ENCODE measurements at regions not wholly inside any gene's neighbourhood (a gene's known extent, or its start where the extent isn't known, plus 50 kb on each side); places are given as distances from the start of the nearest gene placed in this dataset.
A peak's percentile ranks its signal among the peaks of the same experiment; 100 is the strongest.

DNA sequence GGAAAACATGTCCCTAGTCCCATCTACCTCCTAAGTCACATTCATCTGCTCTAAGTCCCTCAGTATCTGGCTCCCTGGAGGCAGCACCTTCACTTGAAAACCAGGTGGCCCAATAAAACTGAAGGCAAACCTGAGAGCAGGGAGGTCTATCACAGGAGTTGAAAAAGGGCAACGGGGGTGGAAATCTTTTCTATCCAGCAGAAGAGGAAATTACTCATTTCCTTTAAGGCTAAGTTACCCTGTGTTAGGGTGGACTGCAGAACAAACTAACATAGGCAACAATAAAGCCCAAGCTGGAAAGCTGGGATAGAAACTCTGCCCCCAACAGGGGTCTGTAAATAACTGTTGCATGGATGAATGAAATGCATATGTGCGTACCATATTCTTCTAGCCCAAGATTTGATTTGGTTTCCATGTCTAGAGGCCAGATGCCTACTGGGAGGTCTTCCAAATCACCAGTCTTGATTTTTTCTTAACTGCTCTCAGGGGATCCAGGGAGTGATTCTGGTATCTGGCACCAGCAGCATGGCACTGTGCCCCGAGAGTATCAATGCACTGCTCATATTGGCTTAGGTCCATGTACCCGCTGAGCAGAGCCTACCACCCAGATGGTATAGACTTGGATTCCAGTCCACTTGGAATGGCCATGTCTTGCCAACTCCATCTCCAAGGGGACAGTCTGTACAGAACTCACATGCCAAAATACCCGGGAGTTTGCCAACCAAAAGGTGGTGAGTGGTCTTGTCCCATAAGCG lies 350.0 kb upstream of the NCAM1 start:
- Histone ChIP-seq H3K4me2 (replicated peaks; ENCODE audit: extremely low read depth, low read length, poor library complexity, severe bottlenecking) (peak overlapping the region; percentile 64), H3K36me3 (replicated peaks in 1 of 2; ENCODE audit: control insufficient read depth in 1 of 2, insufficient read depth in 2 of 2, low read length in 2 of 2) (no peaks in the 10 kb centered on the region), H3K4me1 (ENCODE audit: control insufficient read depth in 1 of 2, insufficient read depth in 2 of 2, low read length in 2 of 2) (peaks cover 57 to 68% of the 10 kb centered on the region in 2 donors), H3K27ac (ENCODE audit: low read depth in 1 of 2, low read length in 2 of 2) (peak overlapping the region in 1 of 2 donors; percentile 71), H3K9me3 (replicated peaks in 1 of 2; ENCODE audit: control insufficient read depth in 1 of 2, insufficient read depth in 1 of 2, low read length in 2 of 2) (no peaks in the 10 kb centered on the region), H2AFZ (ENCODE audit: insufficient read depth, low read depth, low read length, poor library complexity, severe bottlenecking) (peak overlapping the region; percentile 15), H3K27me3 (ENCODE audit: control insufficient read depth in 2 of 2, insufficient read depth in 2 of 2, low read length in 2 of 2) (no peaks in the 10 kb centered on the region), H4K20me1 (ENCODE audit: insufficient read depth, low read length) (no peaks in the 10 kb centered on the region), H3K79me2 (ENCODE audit: insufficient read depth, low read length) (no peaks in the 10 kb centered on the region), H3K9ac (ENCODE audit: insufficient read depth, low read length, poor library complexity, severe bottlenecking) (no peak overlapping the region), H3K4me3 (replicated peaks in 1 of 3; ENCODE audit: low read depth in 2 of 3, low read length in 3 of 3) (peak overlapping the region in 1 of 3 experiments; percentile 56)
- TF ChIP-seq, protein P1, sequence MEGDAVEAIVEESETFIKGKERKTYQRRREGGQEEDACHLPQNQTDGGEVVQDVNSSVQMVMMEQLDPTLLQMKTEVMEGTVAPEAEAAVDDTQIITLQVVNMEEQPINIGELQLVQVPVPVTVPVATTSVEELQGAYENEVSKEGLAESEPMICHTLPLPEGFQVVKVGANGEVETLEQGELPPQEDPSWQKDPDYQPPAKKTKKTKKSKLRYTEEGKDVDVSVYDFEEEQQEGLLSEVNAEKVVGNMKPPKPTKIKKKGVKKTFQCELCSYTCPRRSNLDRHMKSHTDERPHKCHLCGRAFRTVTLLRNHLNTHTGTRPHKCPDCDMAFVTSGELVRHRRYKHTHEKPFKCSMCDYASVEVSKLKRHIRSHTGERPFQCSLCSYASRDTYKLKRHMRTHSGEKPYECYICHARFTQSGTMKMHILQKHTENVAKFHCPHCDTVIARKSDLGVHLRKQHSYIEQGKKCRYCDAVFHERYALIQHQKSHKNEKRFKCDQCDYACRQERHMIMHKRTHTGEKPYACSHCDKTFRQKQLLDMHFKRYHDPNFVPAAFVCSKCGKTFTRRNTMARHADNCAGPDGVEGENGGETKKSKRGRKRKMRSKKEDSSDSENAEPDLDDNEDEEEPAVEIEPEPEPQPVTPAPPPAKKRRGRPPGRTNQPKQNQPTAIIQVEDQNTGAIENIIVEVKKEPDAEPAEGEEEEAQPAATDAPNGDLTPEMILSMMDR (IDR thresholded peaks at IDR 0.05), result no peak
- Mint-ChIP-seq H3K9me3 (peaks cover 0 to 2% (median 0%) of the 10 kb centered on the region in 7 donors), H3K4me3 (peak overlapping the region in 1 of 2 donors; percentile 54), H3K36me3 (peaks cover 5 to 18% of the 10 kb centered on the region in 2 donors), H3K4me1 (peaks cover 57% of the 10 kb centered on the region), H3K27me3 (ENCODE audit: low read depth in 3 of 3) (peaks cover 8 to 14% (median 13%) of the 10 kb centered on the region in 3 donors), H3K27ac (peak overlapping the region in 5 of 7 donors; percentile 15 to 81 (median 64))
- intact Hi-C loops (cut with micrococcal nuclease), result no loop called here
- 100% methylated on average over 4 of the region's 6 CpGs for WGBS (ENCODE audit: insufficient coverage)
- DNase-seq, result peak in 2 of 3 donors; percentile 21 to 34

DNA sequence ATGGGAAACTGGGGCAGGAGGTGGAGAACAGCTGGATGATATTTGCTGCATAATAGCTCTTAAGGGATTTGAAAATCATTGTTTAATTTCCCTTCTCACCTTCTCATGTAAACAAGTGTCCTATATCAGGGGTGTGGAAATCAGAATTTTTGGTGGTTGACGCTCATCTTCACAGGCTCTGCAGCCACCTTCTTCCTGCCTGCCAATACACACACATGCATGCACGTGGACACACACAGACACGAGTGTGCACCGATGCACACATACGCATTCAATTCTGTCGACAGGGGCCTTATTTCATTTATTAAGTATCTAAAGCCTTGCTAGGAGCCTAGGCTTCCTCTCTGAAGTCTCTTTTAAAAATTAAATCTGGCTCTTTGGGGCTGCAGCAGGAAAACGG lies 349.4 kb upstream of the NCAM1 start:
- H3K36me3 Mint-ChIP-seq, result peaks cover 5 to 18% of the 10 kb centered on the region in 2 donors
- H3K9me3 Mint-ChIP-seq, result peaks cover 0 to 2% (median 0%) of the 10 kb centered on the region in 7 donors
- H4K20me1 ChIP-seq (ENCODE audit: insufficient read depth, low read length), result no peaks in the 10 kb centered on the region
- no peaks in the 10 kb centered on the region for H3K36me3 ChIP-seq (replicated peaks in 1 of 2; ENCODE audit: control insufficient read depth in 1 of 2, insufficient read depth in 2 of 2, low read length in 2 of 2)
- H3K79me2 ChIP-seq (ENCODE audit: insufficient read depth, low read length), result no peaks in the 10 kb centered on the region
- peak overlapping the region in 1 of 7 donors; percentile 64 for H3K27ac Mint-ChIP-seq
- H3K27me3 ChIP-seq (ENCODE audit: control insufficient read depth in 2 of 2, insufficient read depth in 2 of 2, low read length in 2 of 2), result no peaks in the 10 kb centered on the region
- peak overlapping the region in 1 of 3 experiments; percentile 56 for H3K4me3 ChIP-seq (replicated peaks in 1 of 3; ENCODE audit: low read depth in 2 of 3, low read length in 3 of 3)
- peaks cover 63% of the 10 kb centered on the region for H3K4me1 Mint-ChIP-seq
- no peak for DNase-seq
- no peaks in the 10 kb centered on the region for H3K9me3 ChIP-seq (replicated peaks in 1 of 2; ENCODE audit: control insufficient read depth in 1 of 2, insufficient read depth in 1 of 2, low read length in 2 of 2)
- no peak overlapping the region for H3K9ac ChIP-seq (ENCODE audit: insufficient read depth, low read length, poor library complexity, severe bottlenecking)
- H3K27me3 Mint-ChIP-seq (ENCODE audit: low read depth in 3 of 3), result peaks cover 5 to 8% (median 7%) of the 10 kb centered on the region in 3 donors
- H3K4me1 ChIP-seq (ENCODE audit: control insufficient read depth in 1 of 2, insufficient read depth in 2 of 2, low read length in 2 of 2), result peaks cover 63 to 74% of the 10 kb centered on the region in 2 donors
- intact Hi-C loops (cut with micrococcal nuclease), result no loop called here
- peak overlapping the region in 1 of 2 donors; percentile 71 for H3K27ac ChIP-seq (ENCODE audit: low read depth in 1 of 2, low read length in 2 of 2)
- TF ChIP-seq, protein P1 (IDR thresholded peaks at IDR 0.05), result no peak
- WGBS (ENCODE audit: insufficient coverage), result 94% methylated on average over 6 of the region's 7 CpGs
- H3K4me3 Mint-ChIP-seq, result no peak overlapping the region
- peak overlapping the region; percentile 64 for H3K4me2 ChIP-seq (replicated peaks; ENCODE audit: extremely low read depth, low read length, poor library complexity, severe bottlenecking)
- no peak overlapping the region for H2AFZ ChIP-seq (ENCODE audit: insufficient read depth, low read depth, low read length, poor library complexity, severe bottlenecking)
